ENCODE measurements at regions not wholly inside any gene's neighbourhood (a gene's known extent, or its start where the extent isn't known, plus 50 kb on each side); places are given as distances from the start of the nearest gene placed in this dataset.

DNA sequence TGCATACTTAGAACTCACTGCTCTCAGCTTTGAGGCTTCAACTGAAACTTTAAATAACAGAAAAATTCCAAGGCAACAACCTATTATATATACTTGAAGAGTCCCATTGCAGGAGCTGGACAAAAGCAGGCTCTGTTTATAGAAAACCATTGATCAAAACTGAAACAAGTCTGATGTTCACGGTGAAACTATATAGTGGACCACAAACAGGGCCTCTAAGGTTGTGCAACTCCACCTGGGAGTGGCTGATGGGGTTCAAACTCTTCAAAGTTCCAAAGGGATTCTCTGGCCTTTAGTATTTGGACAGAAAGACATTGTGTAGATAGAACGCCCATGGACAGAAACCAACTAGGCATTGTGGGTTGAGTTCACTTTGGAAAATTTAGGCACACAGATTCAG is 140.3 kb downstream of the ZC3H11B start:
- H3K9me3 ChIP-seq (ENCODE audit: insufficient read depth, low read depth, low read length): no peaks in the 10 kb centered on the region
- H3K9ac ChIP-seq (ENCODE audit: low read depth, low read length): no peak overlapping the region
- no peaks in the 10 kb centered on the region for H3K4me1 ChIP-seq (ENCODE audit: insufficient read depth, low read length)
- no peak overlapping the region for H3K4me3 ChIP-seq (ENCODE audit: low read length)
- H3K36me3 ChIP-seq (ENCODE audit: insufficient read depth, low read depth, low read length): no peaks in the 10 kb centered on the region
- no peak overlapping the region for H3K27ac ChIP-seq (ENCODE audit: low read length)
- no peaks in the 10 kb centered on the region for H3K27me3 ChIP-seq (ENCODE audit: insufficient read depth, low read length)

DNA sequence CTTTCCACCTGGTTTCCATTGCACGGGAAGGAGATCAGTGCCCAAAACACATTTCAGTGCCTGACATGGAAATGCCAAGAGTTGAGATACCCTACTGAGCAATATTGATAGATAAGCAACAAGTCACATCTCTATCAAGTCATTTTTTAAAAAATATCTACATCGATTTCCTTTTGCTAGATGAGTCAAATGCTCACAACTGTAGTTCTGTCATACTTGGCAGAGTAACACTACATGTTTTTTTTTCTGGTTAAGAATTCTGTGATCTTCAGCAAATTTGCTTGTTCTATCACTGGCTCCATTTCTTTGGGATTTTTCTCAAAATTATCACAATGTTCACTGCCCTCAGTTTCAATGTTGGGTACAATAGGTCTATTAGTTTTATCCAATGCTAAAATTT is 145.4 kb downstream of the ZC3H11B start:
- H3K27ac ChIP-seq (ENCODE audit: low read length): no peak overlapping the region
- H3K36me3 ChIP-seq (ENCODE audit: insufficient read depth, low read depth, low read length): no peaks in the 10 kb centered on the region
- no peak overlapping the region for H3K4me3 ChIP-seq (ENCODE audit: low read length)
- H3K4me1 ChIP-seq (ENCODE audit: insufficient read depth, low read length): no peaks in the 10 kb centered on the region
- no peaks in the 10 kb centered on the region for H3K9me3 ChIP-seq (ENCODE audit: insufficient read depth, low read depth, low read length)
- H3K9ac ChIP-seq (ENCODE audit: low read depth, low read length): no peak overlapping the region
- H3K27me3 ChIP-seq (ENCODE audit: insufficient read depth, low read length): no peaks in the 10 kb centered on the region

DNA sequence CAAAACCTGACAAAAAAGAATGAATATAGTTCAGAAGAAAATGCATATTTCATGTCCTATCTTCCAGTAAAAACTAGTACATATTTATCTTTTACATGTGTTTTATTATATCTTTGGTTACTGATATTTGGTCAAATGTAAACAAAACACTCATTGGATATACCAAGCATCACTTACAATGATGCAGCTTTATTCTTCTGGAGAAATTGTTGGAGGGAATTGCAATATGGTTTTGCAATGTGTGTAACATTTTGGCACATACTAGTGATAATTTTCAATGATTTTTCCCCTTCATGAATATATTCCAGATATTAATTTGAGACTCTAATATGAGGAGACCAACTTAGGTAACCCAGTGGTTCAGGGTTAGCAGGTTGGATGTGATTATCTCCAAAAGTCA is 146.1 kb downstream of the ZC3H11B start:
- Histone ChIP-seq H3K4me1 (ENCODE audit: insufficient read depth, low read length) (no peaks in the 10 kb centered on the region), H3K36me3 (ENCODE audit: insufficient read depth, low read depth, low read length) (no peaks in the 10 kb centered on the region), H3K9ac (ENCODE audit: low read depth, low read length) (no peak overlapping the region)

DNA sequence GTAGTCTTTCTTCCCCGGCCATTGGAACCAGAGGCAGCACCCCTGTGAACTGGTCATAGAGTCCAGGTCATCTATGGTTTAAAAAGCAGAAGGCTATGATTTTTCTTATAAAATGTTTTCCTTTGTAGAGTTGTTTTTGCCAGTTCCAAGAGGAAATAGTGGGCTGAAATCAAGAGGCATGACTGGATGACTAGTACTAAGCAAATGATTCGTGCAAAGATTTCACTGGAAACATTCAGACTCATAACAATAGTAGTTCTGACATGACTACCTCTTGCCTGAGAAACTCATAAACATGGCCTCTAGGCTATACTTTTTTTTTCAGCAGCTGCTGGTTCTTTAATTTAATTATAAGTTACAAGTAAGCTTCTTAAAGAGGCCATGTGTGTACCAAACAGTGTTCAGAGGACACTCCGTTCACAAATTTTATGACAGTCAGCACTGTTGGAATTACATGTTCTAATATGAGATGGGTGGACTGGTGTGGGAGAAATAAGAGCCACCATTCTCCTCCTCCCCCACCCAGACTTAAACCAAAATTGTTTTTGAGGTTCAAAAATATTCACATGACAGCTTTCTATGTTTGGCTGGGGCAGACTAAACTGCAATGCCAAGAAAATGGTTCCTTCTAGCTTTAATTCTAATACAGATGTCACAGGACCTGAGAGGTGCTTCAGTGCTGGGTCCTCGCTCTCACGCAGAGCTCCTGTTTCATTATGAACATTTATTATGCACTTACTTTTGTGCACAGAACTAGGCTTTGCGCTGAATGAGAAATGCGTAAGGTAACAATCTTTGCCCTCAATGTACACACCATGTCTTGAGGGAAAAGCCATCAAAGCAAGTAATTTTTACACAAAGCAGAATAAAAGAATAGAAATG is 147.5 kb downstream of the ZC3H11B start:
- Histone ChIP-seq H3K27ac (ENCODE audit: low read length) (no peak overlapping the region), H3K36me3 (ENCODE audit: insufficient read depth, low read depth, low read length) (no peaks in the 10 kb centered on the region), H3K9ac (ENCODE audit: low read depth, low read length) (no peak overlapping the region), H3K9me3 (ENCODE audit: insufficient read depth, low read depth, low read length) (no peaks in the 10 kb centered on the region), H3K4me3 (ENCODE audit: low read length) (no peak overlapping the region), H3K4me1 (ENCODE audit: insufficient read depth, low read length) (no peaks in the 10 kb centered on the region), H3K27me3 (ENCODE audit: insufficient read depth, low read length) (no peaks in the 10 kb centered on the region)

More for the DNA sequence above, 146.1 kb downstream of the ZC3H11B start:
- Histone ChIP-seq H3K9me3 (ENCODE audit: insufficient read depth, low read depth, low read length) (no peaks in the 10 kb centered on the region), H3K27me3 (ENCODE audit: insufficient read depth, low read length) (no peaks in the 10 kb centered on the region), H3K4me3 (ENCODE audit: low read length) (no peak overlapping the region), H3K27ac (ENCODE audit: low read length) (no peak overlapping the region)

DNA sequence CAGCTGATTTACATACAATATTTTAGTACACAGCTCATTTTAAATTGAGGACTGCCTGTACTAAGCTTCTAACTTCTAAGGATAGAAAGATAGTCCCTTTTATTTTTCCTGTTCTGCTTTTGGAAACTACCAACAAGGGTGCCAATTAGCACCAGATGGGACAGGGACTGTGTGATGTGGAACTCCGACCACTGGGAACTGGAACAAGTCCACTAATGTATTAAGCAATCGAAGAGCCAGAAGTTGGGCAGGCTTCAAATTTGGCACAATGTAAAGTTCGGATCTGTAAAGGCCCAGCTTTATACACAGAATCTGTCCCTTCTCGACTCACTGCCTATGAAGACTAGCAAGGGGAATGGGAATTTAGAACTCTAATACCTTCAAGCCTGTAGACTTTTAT is 149.3 kb downstream of the ZC3H11B start:
- Histone ChIP-seq H3K36me3 (ENCODE audit: insufficient read depth, low read depth, low read length) (no peaks in the 10 kb centered on the region), H3K4me3 (ENCODE audit: low read length) (no peak overlapping the region), H3K4me1 (ENCODE audit: insufficient read depth, low read length) (no peaks in the 10 kb centered on the region), H3K9me3 (ENCODE audit: insufficient read depth, low read depth, low read length) (no peaks in the 10 kb centered on the region), H3K9ac (ENCODE audit: low read depth, low read length) (no peak overlapping the region), H3K27ac (ENCODE audit: low read length) (no peak overlapping the region), H3K27me3 (ENCODE audit: insufficient read depth, low read length) (no peaks in the 10 kb centered on the region)

DNA sequence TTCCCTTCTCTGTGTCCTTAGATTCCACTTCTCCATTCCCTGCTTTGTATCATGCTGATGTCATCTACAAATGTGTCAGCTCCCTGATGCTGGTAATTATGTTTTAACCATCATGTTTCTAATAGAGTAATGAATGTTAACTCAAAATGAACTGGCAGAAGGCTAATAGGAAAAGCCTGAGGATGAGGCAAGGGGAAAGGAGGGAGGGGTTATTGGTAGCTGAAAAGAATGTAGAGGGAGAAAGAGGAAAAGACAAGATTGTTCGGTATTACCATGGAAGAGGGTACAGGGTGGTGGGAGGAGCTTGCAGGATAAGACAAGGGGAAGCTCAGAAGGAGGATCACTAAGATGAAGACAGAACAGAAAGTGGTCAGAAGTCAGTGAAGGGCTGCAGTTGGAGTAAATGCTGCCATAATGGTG is 150.9 kb downstream of the ZC3H11B start:
- H3K4me1 ChIP-seq (ENCODE audit: insufficient read depth, low read length): no peaks in the 10 kb centered on the region
- no peaks in the 10 kb centered on the region for H3K36me3 ChIP-seq (ENCODE audit: insufficient read depth, low read depth, low read length)
- no peak overlapping the region for H3K27ac ChIP-seq (ENCODE audit: low read length)
- no peaks in the 10 kb centered on the region for H3K9me3 ChIP-seq (ENCODE audit: insufficient read depth, low read depth, low read length)
- no peak overlapping the region for H3K4me3 ChIP-seq (ENCODE audit: low read length)
- no peak overlapping the region for H3K9ac ChIP-seq (ENCODE audit: low read depth, low read length)
- H3K27me3 ChIP-seq (ENCODE audit: insufficient read depth, low read length): no peaks in the 10 kb centered on the region

DNA sequence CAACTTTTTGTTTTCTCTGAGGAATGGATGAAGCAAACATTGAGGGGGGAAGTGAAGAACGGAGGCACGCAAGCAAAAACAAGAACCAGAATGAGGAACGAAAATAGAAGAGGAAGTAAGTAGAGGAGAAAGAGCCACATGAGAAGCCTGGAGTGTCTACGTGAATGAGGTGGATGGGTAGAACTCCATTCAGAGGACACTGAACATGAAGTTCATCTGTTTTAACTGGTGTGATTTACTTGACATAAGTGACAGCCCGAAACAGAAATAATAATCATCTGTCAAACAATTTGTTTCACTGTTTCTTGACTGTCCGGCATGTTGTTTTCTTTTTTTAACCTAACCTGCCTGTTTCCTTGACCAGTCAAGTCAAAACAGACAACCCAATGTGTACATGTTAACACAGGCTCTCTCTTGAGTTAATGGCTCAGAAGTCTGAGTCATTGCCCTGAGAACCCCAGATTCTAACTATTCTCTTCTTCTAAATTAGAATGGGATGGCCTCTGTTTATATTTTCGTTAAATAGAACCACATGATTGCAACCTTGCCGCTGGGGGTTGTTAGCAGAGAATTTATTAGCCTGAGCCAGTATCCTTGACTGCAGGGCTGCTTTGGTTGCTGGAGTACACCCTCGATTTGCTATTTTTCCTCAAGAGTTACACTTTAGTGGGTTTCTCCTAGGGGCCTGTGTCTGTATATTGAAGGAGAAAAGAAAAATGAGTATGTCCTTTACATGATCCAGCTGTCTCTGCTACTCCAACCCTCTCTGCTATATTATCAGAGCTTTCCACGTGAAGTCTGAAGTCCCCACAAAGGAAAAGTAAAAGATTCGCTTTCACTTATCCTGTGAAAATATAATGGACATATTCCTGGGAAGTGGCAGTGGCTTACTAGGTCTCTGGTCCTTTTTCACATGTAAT is 151.7 kb downstream of the ZC3H11B start:
- no peaks in the 10 kb centered on the region for H3K4me1 ChIP-seq (ENCODE audit: insufficient read depth, low read length)
- H3K9ac ChIP-seq (ENCODE audit: low read depth, low read length): no peak overlapping the region
- H3K36me3 ChIP-seq (ENCODE audit: insufficient read depth, low read depth, low read length): no peaks in the 10 kb centered on the region
- no peaks in the 10 kb centered on the region for H3K9me3 ChIP-seq (ENCODE audit: insufficient read depth, low read depth, low read length)
- no peak overlapping the region for H3K27ac ChIP-seq (ENCODE audit: low read length)
- no peaks in the 10 kb centered on the region for H3K27me3 ChIP-seq (ENCODE audit: insufficient read depth, low read length)
- H3K4me3 ChIP-seq (ENCODE audit: low read length): no peak overlapping the region

DNA sequence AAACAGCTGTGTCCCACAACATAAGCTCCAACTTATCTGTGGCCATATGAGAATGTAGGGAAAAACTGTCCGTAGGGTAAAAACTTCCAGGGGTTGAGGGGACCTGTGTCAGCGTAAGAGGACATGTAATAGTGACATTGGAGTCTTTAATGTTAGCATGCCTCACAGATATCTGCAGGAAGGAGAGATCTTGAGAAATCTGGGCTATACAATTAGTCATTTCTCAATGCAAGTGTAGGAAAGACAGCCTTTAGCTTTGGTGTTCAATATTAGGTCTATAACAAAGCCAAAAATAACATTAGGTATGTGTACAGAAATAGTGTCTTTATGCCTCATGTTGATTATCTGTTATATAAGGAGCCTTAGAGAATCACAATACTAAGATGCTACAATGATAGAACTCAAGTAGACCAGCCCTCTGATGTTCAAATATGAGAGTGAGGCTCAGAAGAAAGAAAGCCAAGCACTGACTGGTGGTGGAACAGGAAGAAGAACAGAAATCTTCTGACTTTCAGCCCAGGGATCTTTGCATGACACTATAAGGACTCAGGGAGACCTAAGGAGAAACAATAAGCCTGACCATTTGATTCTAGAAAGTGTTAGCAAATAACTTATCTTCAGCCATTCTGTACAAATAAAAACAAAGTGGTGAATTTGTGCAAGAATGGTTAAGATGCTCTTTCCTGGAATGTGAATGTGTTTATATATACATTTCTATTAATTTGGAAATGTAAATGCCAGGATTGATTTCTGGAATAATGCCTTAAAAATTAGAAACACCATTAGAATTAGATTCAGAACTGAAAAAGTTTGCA is 152.6 kb downstream of the ZC3H11B start:
- H3K9ac ChIP-seq (ENCODE audit: low read depth, low read length): no peak overlapping the region
- no peaks in the 10 kb centered on the region for H3K9me3 ChIP-seq (ENCODE audit: insufficient read depth, low read depth, low read length)
- H3K27ac ChIP-seq (ENCODE audit: low read length): no peak overlapping the region
- H3K4me1 ChIP-seq (ENCODE audit: insufficient read depth, low read length): no peaks in the 10 kb centered on the region
- no peaks in the 10 kb centered on the region for H3K36me3 ChIP-seq (ENCODE audit: insufficient read depth, low read depth, low read length)
- H3K27me3 ChIP-seq (ENCODE audit: insufficient read depth, low read length): no peaks in the 10 kb centered on the region
- no peak overlapping the region for H3K4me3 ChIP-seq (ENCODE audit: low read length)

DNA sequence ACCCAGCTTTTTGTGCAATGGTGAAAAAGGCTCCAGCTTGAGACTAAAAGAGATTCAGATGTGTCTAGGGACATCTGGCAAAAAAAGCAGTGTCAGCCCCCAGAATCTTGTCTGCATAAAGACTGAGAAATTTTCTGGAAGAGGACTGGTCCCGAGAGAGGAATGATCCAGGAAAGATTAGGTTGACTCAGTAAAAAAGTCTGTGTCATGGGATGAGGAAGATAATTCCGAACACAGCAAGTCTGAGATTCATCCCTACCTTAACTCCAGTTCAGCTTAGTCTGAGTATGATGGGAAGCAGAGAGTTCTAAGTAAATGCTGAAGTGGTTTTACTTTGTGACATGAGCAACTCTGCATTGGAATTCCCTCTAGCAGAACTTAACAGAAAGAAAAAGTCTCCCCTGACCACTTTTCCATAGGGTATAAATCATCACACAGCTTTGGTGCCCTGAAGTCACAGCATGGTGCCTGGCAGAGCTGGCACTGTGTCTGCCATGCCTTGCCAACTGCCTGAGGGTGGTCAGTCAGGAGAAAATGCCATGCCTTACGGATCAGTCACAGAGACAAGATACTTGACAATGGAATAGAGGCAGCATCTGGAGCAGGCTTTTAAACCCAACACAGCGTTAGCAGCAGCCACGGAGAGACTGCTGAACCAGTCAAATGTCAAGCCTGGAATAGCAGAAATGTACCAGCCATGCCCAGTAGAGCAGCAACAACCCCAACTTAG is 153.4 kb downstream of the ZC3H11B start:
- Histone ChIP-seq H3K9ac (ENCODE audit: low read depth, low read length) (no peak overlapping the region), H3K27me3 (ENCODE audit: insufficient read depth, low read length) (no peaks in the 10 kb centered on the region), H3K4me1 (ENCODE audit: insufficient read depth, low read length) (no peaks in the 10 kb centered on the region), H3K4me3 (ENCODE audit: low read length) (no peak overlapping the region), H3K9me3 (ENCODE audit: insufficient read depth, low read depth, low read length) (no peaks in the 10 kb centered on the region), H3K27ac (ENCODE audit: low read length) (no peak overlapping the region), H3K36me3 (ENCODE audit: insufficient read depth, low read depth, low read length) (no peaks in the 10 kb centered on the region)

DNA sequence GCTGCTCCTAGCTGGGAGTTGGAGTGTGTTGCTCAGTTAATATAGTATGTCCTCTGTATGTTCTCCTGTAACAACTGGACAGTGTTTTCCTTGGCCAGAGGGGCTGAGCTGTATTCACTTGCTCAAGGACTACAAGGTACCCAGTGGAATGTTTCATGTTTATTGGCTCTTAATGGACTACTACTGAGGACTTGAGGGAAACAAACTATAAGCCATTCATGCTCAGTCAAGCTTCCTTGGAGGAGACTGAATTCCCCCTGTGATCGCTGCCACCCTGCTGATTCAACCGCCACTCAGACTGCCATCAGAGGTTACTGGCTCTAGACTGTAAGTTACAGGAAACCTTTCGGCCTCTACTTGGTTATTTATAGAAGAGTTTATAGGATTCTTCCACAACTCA is 166.6 kb downstream of the ZC3H11B start:
- Histone ChIP-seq H3K4me3 (ENCODE audit: low read length) (no peak overlapping the region), H3K9me3 (ENCODE audit: insufficient read depth, low read depth, low read length) (no peaks in the 10 kb centered on the region), H3K4me1 (ENCODE audit: insufficient read depth, low read length) (no peaks in the 10 kb centered on the region), H3K36me3 (ENCODE audit: insufficient read depth, low read depth, low read length) (no peaks in the 10 kb centered on the region), H3K27me3 (ENCODE audit: insufficient read depth, low read length) (no peaks in the 10 kb centered on the region), H3K9ac (ENCODE audit: low read depth, low read length) (no peak overlapping the region), H3K27ac (ENCODE audit: low read length) (no peak overlapping the region)

DNA sequence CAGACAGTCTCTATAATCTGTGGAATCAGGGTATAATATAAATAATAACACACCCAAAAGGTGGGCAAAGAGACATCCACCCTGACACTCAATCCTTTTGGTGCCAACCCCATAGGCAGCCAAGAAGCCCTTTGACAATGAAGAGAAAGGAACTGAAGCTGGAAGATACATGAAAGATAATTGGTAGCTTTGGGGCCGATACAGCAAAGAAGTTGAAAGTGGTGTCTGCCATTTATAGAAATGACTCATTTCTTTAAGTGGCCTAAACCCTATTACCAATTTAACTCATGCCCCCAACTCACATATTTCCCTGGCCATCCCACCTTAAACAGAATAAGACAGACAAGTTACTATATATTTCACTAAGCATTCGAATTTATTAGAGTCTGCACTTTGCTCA is 167.0 kb downstream of the ZC3H11B start:
- Histone ChIP-seq H3K4me3 (ENCODE audit: low read length) (no peak overlapping the region), H3K4me1 (ENCODE audit: insufficient read depth, low read length) (no peaks in the 10 kb centered on the region), H3K27ac (ENCODE audit: low read length) (no peak overlapping the region), H3K9me3 (ENCODE audit: insufficient read depth, low read depth, low read length) (no peaks in the 10 kb centered on the region), H3K27me3 (ENCODE audit: insufficient read depth, low read length) (no peaks in the 10 kb centered on the region), H3K9ac (ENCODE audit: low read depth, low read length) (no peak overlapping the region), H3K36me3 (ENCODE audit: insufficient read depth, low read depth, low read length) (no peaks in the 10 kb centered on the region)

Data from iPS-20b (cell line).